Medulla oblongata (tissue), 1 donor: ENCODE measurements at regions not wholly inside any gene's neighbourhood (a gene's known extent, or its start where the extent isn't known, plus 50 kb on each side); places are given as distances from the start of the nearest gene placed in this dataset.
"Not testable (repeated sequence)": the region's sequence is repeated elsewhere in the genome, so short reads cannot be mapped to it uniquely, and the experiment has no call there.

Experiments
- DNase-seq: peaks from one replicate; pipeline ENCODE4 v3.0.0-alpha.2; 2015; ENCODE audit errors: extremely low spot score

DNA sequence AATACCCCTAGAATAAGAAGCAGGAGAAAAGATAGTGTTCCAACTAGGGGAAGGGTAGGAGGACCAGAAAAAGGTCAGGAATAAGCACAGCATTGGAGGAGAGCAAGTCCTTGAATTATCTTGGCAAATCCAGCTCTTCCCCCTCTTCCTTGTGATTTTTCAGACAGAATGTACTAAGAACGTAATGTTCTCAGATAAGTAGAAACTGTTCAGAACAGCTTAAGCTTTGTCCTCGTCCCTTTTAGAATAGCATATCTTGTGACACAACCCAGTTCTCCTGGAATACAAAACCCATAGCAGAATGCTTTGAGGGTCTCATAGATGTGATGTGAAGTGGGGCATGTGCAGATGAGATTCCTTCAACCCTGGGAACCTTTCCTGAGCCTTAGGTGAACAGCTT is 97.4 kb downstream of the EMB start:
- DNase-seq, result no peak

DNA sequence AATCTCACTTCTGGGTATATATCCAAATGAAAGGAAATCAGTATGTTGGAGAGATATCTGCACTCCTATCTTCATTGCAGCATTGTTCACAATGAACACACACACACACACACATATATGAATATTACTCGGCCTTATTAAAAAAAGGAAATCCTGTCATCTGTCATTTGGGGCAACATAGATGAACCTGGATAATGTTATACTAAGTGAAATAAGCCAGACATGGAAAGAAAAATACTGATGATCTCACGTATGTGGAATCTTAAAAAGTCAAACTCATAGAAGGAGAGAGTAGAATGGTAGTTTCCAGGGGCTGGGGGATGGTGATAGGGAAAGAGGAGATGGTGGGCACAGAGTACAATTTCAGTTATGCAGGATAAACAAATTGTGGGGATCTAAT is 100.3 kb downstream of the EMB start:
- no peak for DNase-seq

DNA sequence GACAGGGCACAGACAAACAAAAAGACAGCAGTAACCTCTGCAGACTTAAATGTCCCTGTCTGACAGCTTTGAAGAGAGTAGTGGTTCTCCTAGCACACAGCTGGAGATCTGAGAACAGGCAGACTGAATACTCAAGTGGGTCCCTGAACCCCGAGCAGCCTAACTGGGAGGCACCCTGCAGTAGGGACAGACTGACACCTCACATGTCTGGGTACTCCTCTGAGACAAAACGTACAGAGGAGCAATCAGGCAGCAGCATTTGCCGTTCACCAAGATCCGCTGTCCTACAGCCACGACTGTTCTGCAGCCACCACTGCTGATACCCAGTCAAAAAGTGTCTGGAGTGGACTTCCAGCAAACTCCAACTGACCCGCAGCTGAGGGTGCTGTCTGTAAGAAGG is 110.5 kb downstream of the EMB start:
- not testable (repeated sequence) for DNase-seq

DNA sequence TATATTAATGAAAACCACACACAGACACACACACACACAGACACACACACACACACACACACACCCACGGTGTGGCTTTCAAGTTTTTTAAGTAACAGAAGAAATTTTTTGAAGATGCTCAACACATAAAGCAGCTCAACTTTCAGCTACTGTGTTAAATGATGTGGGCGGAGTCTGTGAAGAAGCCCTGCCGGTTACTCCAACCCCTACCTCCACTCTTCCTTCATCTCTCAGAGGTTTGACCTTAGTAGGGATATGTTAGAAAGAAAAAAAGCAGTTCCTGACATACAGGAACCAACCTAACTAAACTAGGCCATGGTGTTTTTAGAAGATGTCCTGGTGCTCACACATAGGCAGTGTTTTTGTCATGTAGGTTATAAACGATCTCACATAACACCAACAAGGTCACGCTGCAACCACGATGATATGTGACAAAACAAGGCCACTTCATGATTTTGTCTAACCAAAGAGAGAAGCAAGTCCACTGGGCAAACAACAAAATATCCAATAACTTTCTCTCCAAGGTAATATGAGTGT is 112.8 kb downstream of the EMB start:
- no peak for DNase-seq

DNA sequence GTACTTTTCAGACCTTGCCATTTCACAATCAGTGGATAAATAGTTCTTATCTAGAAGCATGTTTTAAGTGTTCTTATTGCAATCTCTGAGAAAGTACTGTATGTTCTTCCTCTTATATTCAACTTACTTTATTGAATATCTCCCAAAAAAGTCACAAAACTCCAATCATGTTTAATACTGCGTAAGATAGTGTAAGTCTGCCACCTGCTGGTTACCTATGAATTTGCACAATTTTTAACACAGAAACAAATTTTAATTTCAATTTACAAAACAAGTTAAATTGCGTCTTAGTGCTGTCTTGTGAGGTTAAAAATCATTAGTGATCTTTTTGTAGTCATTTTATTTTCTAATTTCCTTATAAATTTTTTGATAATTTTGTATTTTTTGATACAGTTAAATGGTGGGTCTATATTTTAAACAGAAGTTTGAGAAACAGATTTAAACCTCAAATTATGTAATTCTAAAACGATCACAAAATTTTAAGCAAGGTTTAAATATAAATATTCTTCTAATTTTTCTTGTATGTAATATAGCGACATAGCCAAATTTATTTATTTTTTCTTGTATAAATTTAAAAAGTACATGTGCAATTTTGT is 115.8 kb downstream of the EMB start:
- DNase-seq, result peak; percentile 17

- no peak for DNase-seq
These were observed 120.8 kb downstream of the EMB start for GRCh38 chr5:50320131-50320749.

DNA sequence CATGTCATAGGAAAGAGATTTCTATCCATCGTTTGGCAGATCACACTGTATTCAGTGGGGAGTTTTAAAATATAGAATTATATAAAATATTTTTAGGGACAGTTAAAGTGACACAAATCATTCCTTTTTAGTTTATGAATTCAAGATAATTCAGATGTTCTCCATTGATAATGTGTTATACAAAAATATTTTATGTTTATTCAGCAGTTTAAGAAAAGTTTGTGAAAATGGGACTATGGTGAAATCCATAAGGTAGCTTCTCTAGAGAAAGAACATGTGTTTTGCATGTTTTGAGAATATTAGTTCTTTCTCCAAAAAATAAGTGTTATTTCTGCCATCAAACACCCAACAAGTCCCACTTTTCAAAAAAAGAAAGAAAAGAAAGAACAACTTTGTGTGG is 122.9 kb downstream of the EMB start:
- no peak for DNase-seq

GRCh38 chr5:50306488-50306887 is 134.6 kb downstream of the EMB start:
- not testable (repeated sequence) for DNase-seq

DNA sequence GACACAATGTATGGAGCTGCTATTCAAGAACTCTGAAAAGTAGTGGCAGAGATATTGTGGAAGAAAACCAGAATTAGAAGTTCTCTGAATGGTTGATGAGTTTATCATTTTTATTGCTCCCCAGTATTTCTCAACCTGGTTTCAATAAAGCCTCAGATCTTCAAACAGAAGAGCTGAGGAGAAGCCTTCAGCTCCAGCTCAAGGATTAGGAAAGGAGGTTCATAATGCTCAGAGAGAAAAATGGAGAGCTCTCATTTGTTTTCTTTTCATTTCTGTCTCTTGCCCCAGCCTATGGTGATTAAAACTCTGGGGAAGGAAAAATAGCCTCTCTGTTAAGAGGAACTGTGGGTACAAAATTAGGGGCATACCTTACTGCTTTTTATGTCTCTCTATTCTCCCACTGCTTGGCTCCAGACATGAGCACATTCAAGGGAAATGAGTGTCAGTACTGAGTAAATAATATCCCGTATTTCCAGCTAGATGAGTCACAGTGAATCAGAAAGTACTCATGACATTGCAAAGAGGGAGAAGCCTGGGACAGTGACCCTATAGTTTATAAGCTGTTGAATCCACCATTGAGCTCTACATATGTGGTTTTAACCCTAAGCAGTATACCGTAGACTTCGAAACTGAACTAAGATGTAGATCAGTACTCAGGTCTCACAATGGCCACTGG is 138.1 kb downstream of the EMB start:
- no peak for DNase-seq

- DNase-seq, result no peak
These were observed 139.3 kb downstream of the EMB start for GRCh38 chr5:50301756-50302155.

DNA sequence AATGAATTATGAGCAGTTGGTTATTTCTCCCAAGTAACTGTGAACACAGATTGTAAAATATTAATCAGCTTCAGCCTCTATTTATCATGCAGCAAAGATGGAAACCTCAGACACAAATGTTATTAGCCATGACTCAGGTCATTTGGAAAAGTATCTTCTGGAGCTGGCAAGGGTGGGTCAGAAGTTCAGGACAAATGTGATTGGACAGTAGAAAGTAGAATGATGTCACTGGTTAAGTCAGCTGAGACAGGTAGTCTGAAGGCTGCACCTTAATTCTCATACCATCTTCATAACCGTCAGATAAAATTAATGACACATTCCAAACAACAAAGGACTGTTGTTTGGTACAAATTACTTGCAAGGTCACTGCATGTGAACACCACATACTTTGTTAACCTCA is 140.2 kb downstream of the EMB start:
- no peak for DNase-seq

DNA sequence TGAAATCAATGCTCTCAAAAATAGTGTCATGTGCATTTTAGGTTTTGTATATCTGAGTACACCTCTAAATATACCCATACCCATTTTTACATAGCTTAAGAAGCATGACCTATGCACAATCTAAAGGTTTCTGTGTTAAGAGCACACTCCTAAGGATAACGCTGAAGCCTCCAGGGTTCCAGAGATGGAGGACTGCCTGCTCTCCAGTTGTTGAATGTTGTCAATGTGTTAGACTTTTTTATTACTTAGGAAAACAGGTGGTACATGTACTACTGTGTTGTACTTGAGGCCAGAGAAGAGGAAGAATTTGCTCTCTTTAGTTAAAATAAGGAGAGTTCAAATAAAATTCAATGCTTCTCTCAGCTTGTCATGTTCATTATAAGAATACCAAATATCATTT is 141.2 kb downstream of the EMB start:
- DNase-seq, result no peak

DNA sequence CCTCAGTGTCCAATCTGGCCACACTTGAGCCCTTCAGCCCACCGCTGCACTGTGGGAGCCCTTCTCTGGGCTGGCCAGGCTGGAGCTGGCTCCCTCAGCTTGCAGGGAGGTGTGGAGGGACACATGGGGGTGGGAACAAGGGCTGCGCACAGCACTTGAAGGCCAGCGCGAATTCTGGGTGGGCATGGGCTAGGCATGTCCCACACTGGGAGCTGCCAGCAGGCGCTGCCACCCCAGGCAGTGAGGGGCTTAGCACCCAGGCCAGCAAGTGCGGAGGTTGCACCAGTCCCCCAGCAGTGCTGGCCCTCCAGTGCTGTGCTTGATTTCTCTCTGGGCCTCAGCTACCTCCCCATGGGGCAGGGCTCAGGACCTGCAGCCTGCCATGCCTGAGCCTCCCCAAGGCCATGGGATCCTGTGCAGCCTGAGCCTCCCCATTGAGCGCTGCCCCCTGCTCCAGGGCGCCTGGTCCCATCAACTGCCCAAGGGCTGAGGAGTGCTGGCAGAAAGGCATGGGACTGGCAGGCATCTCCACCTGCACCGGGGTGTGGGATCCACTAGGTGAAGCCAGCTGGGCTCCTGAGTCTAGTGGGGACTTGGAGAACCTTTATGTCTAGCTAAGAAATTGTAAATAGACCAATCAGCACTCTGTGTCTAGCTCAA is 148.2 kb downstream of the EMB start:
- DNase-seq, result no peak

DNA sequence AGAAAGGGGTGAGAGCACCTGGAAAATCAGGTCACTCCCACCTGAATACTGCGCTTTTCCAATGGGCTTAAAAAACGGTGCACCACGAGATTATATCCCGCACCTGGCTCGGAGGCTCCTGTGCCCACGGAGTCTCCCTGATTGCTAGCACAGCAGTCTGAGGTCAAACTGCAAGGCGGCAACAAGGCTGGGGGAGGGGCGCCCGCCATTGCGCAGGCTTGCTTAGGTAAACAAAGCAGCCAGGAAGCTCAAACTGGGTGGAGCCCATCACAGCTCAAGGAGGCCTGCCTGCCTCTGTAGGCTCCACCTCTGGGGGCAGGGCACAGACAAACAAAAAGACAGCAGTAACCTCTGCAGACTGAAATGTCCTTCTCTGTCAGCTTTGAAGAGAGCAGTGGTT is 160.6 kb downstream of the EMB start:
- not testable (repeated sequence) for DNase-seq
